Neural cell (in vitro differentiated cells): ENCODE measurements at regions not wholly inside any gene's neighbourhood (a gene's known extent, or its start where the extent isn't known, plus 50 kb on each side); places are given as distances from the start of the nearest gene placed in this dataset.

Experiments used
- H2AFZ ChIP-seq: fragments of 200-600, 300-800 bp; sonication (generic), shearing (Covaris generic); 2 replicates; pipeline ENCODE4 v1.6.0; 2014; ENCODE audit warnings: low read depth, mild to moderate bottlenecking, antibody characterized with exemption, low read length, moderate library complexity
- H3F3A ChIP-seq: fragments of 200-600 bp; shearing (Covaris generic); 2 replicates; pipeline ENCODE4 v1.6.1; 2016; ENCODE audit warnings: mild to moderate bottlenecking, moderate library complexity, mixed read lengths, antibody characterized with exemption, low read length; ENCODE audit not compliant: insufficient read depth, poor library complexity, severe bottlenecking
- H3K27ac ChIP-seq: fragments of 200-600, 300-800 bp; sonication (generic), shearing (Covaris generic); 2 replicates; pipeline ENCODE4 v1.5.1; 2014; ENCODE audit warnings: mild to moderate bottlenecking, low read length, moderate library complexity
- H3K27me3 ChIP-seq: fragments of 300-800, 200-600 bp; sonication (generic), shearing (Covaris generic); 2 replicates; pipeline ENCODE4 v1.6.0; 2014; ENCODE audit warnings: mild to moderate bottlenecking, low read depth, low read length, moderate library complexity; ENCODE audit not compliant: insufficient read depth
- H3K36me3 ChIP-seq: fragments of 300-800, 200-600 bp; sonication (generic), shearing (Covaris generic); 2 replicates; pipeline ENCODE4 v1.5.1; 2014; ENCODE audit warnings: mild to moderate bottlenecking, antibody characterized with exemption, low read length, moderate library complexity; ENCODE audit not compliant: insufficient read depth
- H3K4me2 ChIP-seq: fragments of 300-800, 200-600 bp; sonication (generic), shearing (Covaris generic); 2 replicates; pipeline ENCODE4 v1.6.0; 2014; ENCODE audit warnings: mild to moderate bottlenecking, low read length
- H3K4me3 ChIP-seq: fragments of 300-800, 200-600 bp; sonication (generic), shearing (Covaris generic); 2 replicates; pipeline ENCODE4 v1.5.1; 2014; ENCODE audit warnings: mild to moderate bottlenecking, low read length, moderate library complexity
- H3K79me2 ChIP-seq: fragments of 200-600 bp; shearing (Covaris generic); replicated peaks from 2 replicates; pipeline ENCODE4 v1.6.0; 2014; ENCODE audit warnings: mild to moderate bottlenecking, low read length, moderate library complexity; ENCODE audit not compliant: insufficient read depth
- H3K9ac ChIP-seq: fragments of 300-800, 200-600 bp; sonication (generic), shearing (Covaris generic); 2 replicates; pipeline ENCODE4 v1.6.1; 2016; ENCODE audit warnings: mild to moderate bottlenecking, low read length, mixed read lengths
- H3K9me2 ChIP-seq: fragments of 200-600 bp; shearing (Covaris generic); 2 replicates; pipeline ENCODE4 v1.6.1; 2016; ENCODE audit warnings: mild to moderate bottlenecking, low read length, mixed read lengths; ENCODE audit not compliant: insufficient read depth
- H3K9me3 ChIP-seq: fragments of 200-600, 300-800 bp; sonication (generic), shearing (Covaris generic); 2 replicates; pipeline ENCODE4 v1.6.1; 2016; ENCODE audit warnings: mild to moderate bottlenecking, mixed run types, low read length, moderate library complexity, mixed read lengths
- H4K20me1 ChIP-seq: fragments of 200-600 bp; shearing (Covaris generic); 2 replicates; pipeline ENCODE4 v1.6.1; 2016; ENCODE audit warnings: mild to moderate bottlenecking, mixed run types; ENCODE audit not compliant: insufficient read depth
- EP300 ChIP-seq: fragments of 450-650 bp; conservative IDR thresholded peaks from 2 replicates; pipeline ENCODE4 v1.6.1; 2014; ENCODE audit warnings: antibody characterized with exemption, mild to moderate bottlenecking, moderate library complexity; ENCODE audit not compliant: poor library complexity, severe bottlenecking
- EZH2 ChIP-seq: fragments of 200-600, 300-800 bp; shearing (Covaris generic), sonication (generic); IDR thresholded peaks from 2 replicates; pipeline ENCODE4 v1.6.1; 2014; ENCODE audit warnings: antibody characterized with exemption, low read length, borderline replicate concordance, mild to moderate bottlenecking; ENCODE audit not compliant: insufficient read depth, poor library complexity, severe bottlenecking
- MXI1 ChIP-seq: fragments of 450-650 bp; conservative IDR thresholded peaks from 2 replicates; pipeline ENCODE4 v1.6.1; 2014; ENCODE audit warnings: antibody characterized with exemption, mild to moderate bottlenecking; ENCODE audit not compliant: poor library complexity, severe bottlenecking
- POLR2AphosphoS5 ChIP-seq: IDR thresholded peaks from 2 replicates; pipeline ENCODE4 v1.6.1; 2012
- RAD21 ChIP-seq: fragments of 450-650 bp; conservative IDR thresholded peaks from 2 replicates; pipeline ENCODE4 v1.6.1; 2014; ENCODE audit warnings: antibody characterized with exemption, mild to moderate bottlenecking, moderate library complexity
- SMC3 ChIP-seq: fragments of 450-650 bp; conservative IDR thresholded peaks from 2 replicates; pipeline ENCODE4 v1.6.1; 2014; ENCODE audit warnings: antibody characterized with exemption, mild to moderate bottlenecking, moderate library complexity; ENCODE audit not compliant: poor library complexity
- TAF1 ChIP-seq: IDR thresholded peaks from 2 replicates; pipeline ENCODE4 v1.6.1; 2012; ENCODE audit warnings: low read depth
- TF ChIP-seq, protein P1 (sequence below): fragments of 450-650 bp; IDR thresholded peaks from 2 replicates; pipeline ENCODE4 v1.5.1; 2014; ENCODE audit warnings: antibody characterized with exemption, mild to moderate bottlenecking, moderate library complexity; ENCODE audit not compliant: poor library complexity, severe bottlenecking
- TF ChIP-seq, protein P2 (sequence below): IDR thresholded peaks from 2 replicates; pipeline ENCODE4 v1.6.1; 2012; ENCODE audit warnings: borderline replicate concordance

GRCh38 chr12:14247166-14247565 lies 118.3 kb upstream of the ATF7IP start:
- H3K9ac ChIP-seq: no peak overlapping the region
- H3K9me2 ChIP-seq: no peaks in the 10 kb centered on the region
- no peak overlapping the region for H2AFZ ChIP-seq
- no peaks in the 10 kb centered on the region for H3K27me3 ChIP-seq
- H3K36me3 ChIP-seq: no peaks in the 10 kb centered on the region
- H3K79me2 ChIP-seq: no peaks in the 10 kb centered on the region
- H3K9me3 ChIP-seq: no peaks in the 10 kb centered on the region
- TF ChIP-seq RAD21: no peak
- H3K4me3 ChIP-seq: no peak overlapping the region
- no peaks in the 10 kb centered on the region for H3F3A ChIP-seq
- H3K4me2 ChIP-seq: no peak overlapping the region
- no peak overlapping the region for H3K27ac ChIP-seq
- H4K20me1 ChIP-seq: no peaks in the 10 kb centered on the region

- H3K27ac ChIP-seq: no peak overlapping the region
- H3K27me3 ChIP-seq: no peaks in the 10 kb centered on the region
- no peaks in the 10 kb centered on the region for H3F3A ChIP-seq
- TF ChIP-seq RAD21: no peak
- no peak for TF ChIP-seq SMC3
- TF ChIP-seq EP300: no peak
- TF ChIP-seq MXI1: no peak
- TF ChIP-seq POLR2AphosphoS5: no peak
- no peak for TF ChIP-seq TAF1
- H3K36me3 ChIP-seq: no peaks in the 10 kb centered on the region
- H3K79me2 ChIP-seq: no peaks in the 10 kb centered on the region
- H3K9me2 ChIP-seq: no peaks in the 10 kb centered on the region
- H3K4me3 ChIP-seq: no peak overlapping the region
- no peak overlapping the region for H3K4me2 ChIP-seq
- H3K9ac ChIP-seq: no peak overlapping the region
- H4K20me1 ChIP-seq: no peaks in the 10 kb centered on the region
- H2AFZ ChIP-seq: no peak overlapping the region
- no peaks in the 10 kb centered on the region for H3K9me3 ChIP-seq
Observed at GRCh38 chr12:14249368-14249767, 116.1 kb upstream of the ATF7IP start.

DNA sequence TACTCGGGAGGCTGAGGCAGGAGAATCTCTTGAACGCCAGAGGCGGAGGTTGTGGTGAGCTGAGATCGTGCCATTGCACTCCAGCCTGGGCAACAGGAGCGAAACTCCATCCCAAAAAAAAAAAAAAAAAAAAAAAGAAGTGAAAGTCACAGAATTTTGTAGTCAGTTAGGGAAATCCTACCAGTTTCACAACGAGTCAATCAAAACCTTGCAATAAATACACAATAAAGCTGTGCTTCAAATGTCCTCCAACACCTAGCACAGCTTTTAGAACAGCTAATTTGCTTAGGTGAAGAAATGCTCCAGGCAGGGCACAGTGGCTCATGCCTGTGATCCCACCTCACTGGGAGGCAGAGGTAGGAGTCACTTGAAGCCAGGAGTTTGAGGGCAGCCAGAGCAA lies 112.8 kb upstream of the ATF7IP start:
- no peaks in the 10 kb centered on the region for H3K9me2 ChIP-seq
- H2AFZ ChIP-seq: no peak overlapping the region
- TF ChIP-seq POLR2AphosphoS5 (no peak), SMC3 (no peak), EZH2 (no peak), TAF1 (no peak)
- H3K79me2 ChIP-seq: no peaks in the 10 kb centered on the region
- H4K20me1 ChIP-seq: no peaks in the 10 kb centered on the region
- no peaks in the 10 kb centered on the region for H3K9me3 ChIP-seq
- H3F3A ChIP-seq: peaks cover 7% of the 10 kb centered on the region
- H3K27ac ChIP-seq: no peak overlapping the region
- H3K4me3 ChIP-seq: no peak overlapping the region
- no peak overlapping the region for H3K4me2 ChIP-seq
- no peaks in the 10 kb centered on the region for H3K36me3 ChIP-seq
- H3K9ac ChIP-seq: no peak overlapping the region
- H3K27me3 ChIP-seq: no peaks in the 10 kb centered on the region

GRCh38 chr12:14253496-14253895 lies 112.0 kb upstream of the ATF7IP start:
- Histone ChIP-seq H3K27ac (no peak overlapping the region), H3K4me3 (no peak overlapping the region), H3K36me3 (no peaks in the 10 kb centered on the region), H3F3A (peaks cover 7% of the 10 kb centered on the region), H3K27me3 (no peaks in the 10 kb centered on the region), H2AFZ (no peak overlapping the region), H4K20me1 (no peaks in the 10 kb centered on the region), H3K9ac (no peak overlapping the region), H3K4me2 (no peak overlapping the region), H3K9me3 (no peaks in the 10 kb centered on the region), H3K79me2 (no peaks in the 10 kb centered on the region), H3K9me2 (no peaks in the 10 kb centered on the region)
- TF ChIP-seq EP300: no peak
- TF ChIP-seq TAF1: no peak
- TF ChIP-seq, protein P1, sequence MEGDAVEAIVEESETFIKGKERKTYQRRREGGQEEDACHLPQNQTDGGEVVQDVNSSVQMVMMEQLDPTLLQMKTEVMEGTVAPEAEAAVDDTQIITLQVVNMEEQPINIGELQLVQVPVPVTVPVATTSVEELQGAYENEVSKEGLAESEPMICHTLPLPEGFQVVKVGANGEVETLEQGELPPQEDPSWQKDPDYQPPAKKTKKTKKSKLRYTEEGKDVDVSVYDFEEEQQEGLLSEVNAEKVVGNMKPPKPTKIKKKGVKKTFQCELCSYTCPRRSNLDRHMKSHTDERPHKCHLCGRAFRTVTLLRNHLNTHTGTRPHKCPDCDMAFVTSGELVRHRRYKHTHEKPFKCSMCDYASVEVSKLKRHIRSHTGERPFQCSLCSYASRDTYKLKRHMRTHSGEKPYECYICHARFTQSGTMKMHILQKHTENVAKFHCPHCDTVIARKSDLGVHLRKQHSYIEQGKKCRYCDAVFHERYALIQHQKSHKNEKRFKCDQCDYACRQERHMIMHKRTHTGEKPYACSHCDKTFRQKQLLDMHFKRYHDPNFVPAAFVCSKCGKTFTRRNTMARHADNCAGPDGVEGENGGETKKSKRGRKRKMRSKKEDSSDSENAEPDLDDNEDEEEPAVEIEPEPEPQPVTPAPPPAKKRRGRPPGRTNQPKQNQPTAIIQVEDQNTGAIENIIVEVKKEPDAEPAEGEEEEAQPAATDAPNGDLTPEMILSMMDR: no peak
- TF ChIP-seq, protein P2, sequence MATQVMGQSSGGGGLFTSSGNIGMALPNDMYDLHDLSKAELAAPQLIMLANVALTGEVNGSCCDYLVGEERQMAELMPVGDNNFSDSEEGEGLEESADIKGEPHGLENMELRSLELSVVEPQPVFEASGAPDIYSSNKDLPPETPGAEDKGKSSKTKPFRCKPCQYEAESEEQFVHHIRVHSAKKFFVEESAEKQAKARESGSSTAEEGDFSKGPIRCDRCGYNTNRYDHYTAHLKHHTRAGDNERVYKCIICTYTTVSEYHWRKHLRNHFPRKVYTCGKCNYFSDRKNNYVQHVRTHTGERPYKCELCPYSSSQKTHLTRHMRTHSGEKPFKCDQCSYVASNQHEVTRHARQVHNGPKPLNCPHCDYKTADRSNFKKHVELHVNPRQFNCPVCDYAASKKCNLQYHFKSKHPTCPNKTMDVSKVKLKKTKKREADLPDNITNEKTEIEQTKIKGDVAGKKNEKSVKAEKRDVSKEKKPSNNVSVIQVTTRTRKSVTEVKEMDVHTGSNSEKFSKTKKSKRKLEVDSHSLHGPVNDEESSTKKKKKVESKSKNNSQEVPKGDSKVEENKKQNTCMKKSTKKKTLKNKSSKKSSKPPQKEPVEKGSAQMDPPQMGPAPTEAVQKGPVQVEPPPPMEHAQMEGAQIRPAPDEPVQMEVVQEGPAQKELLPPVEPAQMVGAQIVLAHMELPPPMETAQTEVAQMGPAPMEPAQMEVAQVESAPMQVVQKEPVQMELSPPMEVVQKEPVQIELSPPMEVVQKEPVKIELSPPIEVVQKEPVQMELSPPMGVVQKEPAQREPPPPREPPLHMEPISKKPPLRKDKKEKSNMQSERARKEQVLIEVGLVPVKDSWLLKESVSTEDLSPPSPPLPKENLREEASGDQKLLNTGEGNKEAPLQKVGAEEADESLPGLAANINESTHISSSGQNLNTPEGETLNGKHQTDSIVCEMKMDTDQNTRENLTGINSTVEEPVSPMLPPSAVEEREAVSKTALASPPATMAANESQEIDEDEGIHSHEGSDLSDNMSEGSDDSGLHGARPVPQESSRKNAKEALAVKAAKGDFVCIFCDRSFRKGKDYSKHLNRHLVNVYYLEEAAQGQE: no peak
- TF ChIP-seq POLR2AphosphoS5: no peak
- TF ChIP-seq EZH2: no peak
- TF ChIP-seq RAD21: no peak
- TF ChIP-seq SMC3: no peak
- TF ChIP-seq MXI1: no peak
